Astrocyte of the hippocampus (primary cell): ENCODE measurements at regions not wholly inside any gene's neighbourhood (a gene's known extent, or its start where the extent isn't known, plus 50 kb on each side); places are given as distances from the start of the nearest gene placed in this dataset.
A peak's percentile ranks its signal among the peaks of the same experiment; 100 is the strongest.
"Not testable (repeated sequence)": the region's sequence is repeated elsewhere in the genome, so short reads cannot be mapped to it uniquely, and the experiment has no call there.

Source experiments
- DNase-seq: peaks from one replicate; pipeline ENCODE4 v3.0.0; 2011; ENCODE audit warnings: low read depth, low spot score

GRCh38 chr15:94840794-94841783 is 609.7 kb downstream of the MCTP2 start:
- peak; percentile 61 for DNase-seq

GRCh38 chr15:94843060-94843459 is 611.7 kb downstream of the MCTP2 start:
- no peak for DNase-seq

GRCh38 chr15:94844198-94844537 is 612.8 kb downstream of the MCTP2 start:
- DNase-seq: no peak

- peak; percentile 51 for DNase-seq
Measured at GRCh38 chr15:94844538-94845389, 613.4 kb downstream of the MCTP2 start.

- no peak for DNase-seq
Measured at GRCh38 chr15:94845390-94845716, 614.0 kb downstream of the MCTP2 start.

- DNase-seq: no peak
Measured at GRCh38 chr15:94847325-94847724, 616.0 kb downstream of the MCTP2 start.

GRCh38 chr15:94848054-94848453 is 616.7 kb downstream of the MCTP2 start:
- no peak for DNase-seq

- no peak for DNase-seq
Measured at GRCh38 chr15:94855018-94855408, 623.7 kb downstream of the MCTP2 start.

GRCh38 chr15:94855409-94856266 is 624.3 kb downstream of the MCTP2 start:
- DNase-seq: no peak

GRCh38 chr15:94856267-94856854 is 625.0 kb downstream of the MCTP2 start:
- DNase-seq: no peak

GRCh38 chr15:94857466-94857865 is 626.1 kb downstream of the MCTP2 start:
- no peak for DNase-seq

GRCh38 chr15:94858011-94858410 is 626.6 kb downstream of the MCTP2 start:
- no peak for DNase-seq

GRCh38 chr15:94858449-94858848 is 627.1 kb downstream of the MCTP2 start:
- no peak for DNase-seq

GRCh38 chr15:94858920-94859319 is 627.6 kb downstream of the MCTP2 start:
- DNase-seq: no peak

- DNase-seq: no peak
Measured at GRCh38 chr15:94864600-94864999, 633.2 kb downstream of the MCTP2 start.

GRCh38 chr15:94868265-94868664 is 636.9 kb downstream of the MCTP2 start:
- DNase-seq: not testable (repeated sequence)

GRCh38 chr15:94875550-94875949 is 644.2 kb downstream of the MCTP2 start:
- DNase-seq: no peak

GRCh38 chr15:94877833-94878232 is 646.5 kb downstream of the MCTP2 start:
- DNase-seq: no peak

- DNase-seq: no peak
Measured at GRCh38 chr15:94882071-94882712, 650.8 kb downstream of the MCTP2 start.

GRCh38 chr15:94887391-94887790 is 656.0 kb downstream of the MCTP2 start:
- no peak for DNase-seq

- DNase-seq: no peak
Measured at GRCh38 chr15:94889153-94889552, 657.8 kb downstream of the MCTP2 start.
